SK-N-SH (cell line): ENCODE measurements at regions not wholly inside any gene's neighbourhood (a gene's known extent, or its start where the extent isn't known, plus 50 kb on each side); places are given as distances from the start of the nearest gene placed in this dataset.

Experiments used
- CTCF ChIA-PET: fragments of 300-600, 350-600 bp; formaldehyde crosslinking; extraction: SDS; loops from one replicate; lab custom pipeline; 2021; lab: Yijun Ruan, JAX
- POLR2A ChIA-PET: fragments of 350-600 bp; sonication (Branson Sonifier 250); formaldehyde crosslinking; extraction: SDS; loops from one replicate; lab custom pipeline; 2020; ENCODE audit warnings: antibody characterized with exemption, inconsistent platforms; lab: Yijun Ruan, JAX
- DNase-seq: peaks from one replicate; pipeline ENCODE4 v3.0.0; 2012
- H2AFZ ChIP-seq: fragments of 200-600 bp; sonication (generic); 2 replicates; pipeline ENCODE4 v1.8.1; 2016; ENCODE audit warnings: antibody characterized with exemption, mild to moderate bottlenecking, low read depth
- H3F3A ChIP-seq: fragments of 200-600 bp; sonication (generic); replicated peaks from 2 replicates; pipeline ENCODE3; 2016; ENCODE audit warnings: antibody characterized with exemption, mild to moderate bottlenecking; ENCODE audit not compliant: insufficient read depth
- H3K27ac ChIP-seq, 2 experiments: fragments of 200-500 bp in 1 of 2; fragments of 200-600 bp in 1 of 2; sonication (Bioruptor generic) in 1 of 2; sonication (generic), shearing (Covaris generic) in 1 of 2; 2 replicates each; pipeline versions ENCODE4 v1.5.1 to v1.6.1; 2014 to 2016; ENCODE audit warnings: low read depth in 2 of 2, inconsistent platforms in 1 of 2, low read length in 1 of 2, mild to moderate bottlenecking in 1 of 2, mixed read lengths in 1 of 2
- H3K27me3 ChIP-seq: fragments of 200-600 bp; sonication (generic), shearing (Covaris generic); 2 replicates; pipeline ENCODE4 v1.6.1; 2016; ENCODE audit warnings: mixed run types; ENCODE audit not compliant: insufficient read depth
- H3K36me3 ChIP-seq, 2 experiments: fragments of 200-500 bp in 1 of 2; fragments of 200-600 bp in 1 of 2; sonication (Bioruptor generic) in 1 of 2; sonication (generic) in 1 of 2; replicated peaks in 1 of 2; 2 replicates each; pipeline versions ENCODE3 to v1.5.1; 2014 to 2016; ENCODE audit warnings: low read length in 1 of 2, mild to moderate bottlenecking in 1 of 2; ENCODE audit not compliant: insufficient read depth in 2 of 2, control insufficient read depth in 1 of 2
- H3K4me1 ChIP-seq, 2 experiments: fragments of 200-500 bp in 1 of 2; fragments of 200-600 bp in 1 of 2; sonication (Bioruptor generic) in 1 of 2; sonication (generic), shearing (Covaris generic) in 1 of 2; 2 replicates each; pipeline versions ENCODE4 v1.5.1 to v1.6.1; 2014 to 2016; ENCODE audit warnings: low read depth in 1 of 2, low read length in 1 of 2, mixed run types in 1 of 2; ENCODE audit not compliant: insufficient read depth in 2 of 2, control insufficient read depth in 1 of 2
- H3K4me2 ChIP-seq: fragments of 200-600 bp; sonication (generic), shearing (Covaris generic); 2 replicates; pipeline ENCODE4 v1.6.1; 2017; ENCODE audit warnings: mixed run types
- H3K4me3 ChIP-seq, 2 experiments: fragments of 200-500 bp in 1 of 2; fragments of 200-600 bp in 1 of 2; sonication (Bioruptor generic) in 1 of 2; sonication (generic), shearing (Covaris generic) in 1 of 2; 2 replicates each; pipeline versions ENCODE4 v1.5.1 to v1.8.1; 2014 to 2016; ENCODE audit warnings: low read depth in 2 of 2, inconsistent platforms in 1 of 2, low read length in 1 of 2, mild to moderate bottlenecking in 1 of 2, mixed read lengths in 1 of 2, moderate library complexity in 1 of 2
- H3K79me2 ChIP-seq: fragments of 200-600 bp; sonication (generic); 2 replicates; pipeline ENCODE4 v1.8.1; 2017; ENCODE audit warnings: mild to moderate bottlenecking; ENCODE audit not compliant: insufficient read depth
- H3K9ac ChIP-seq: fragments of 200-600 bp; sonication (generic); 2 replicates; pipeline ENCODE4 v1.6.1; 2017; ENCODE audit warnings: mixed run types
- H3K9me2 ChIP-seq: fragments of 200-600 bp; sonication (generic); 2 replicates; pipeline ENCODE4 v1.6.1; 2017; ENCODE audit warnings: mixed run types
- H3K9me3 ChIP-seq: fragments of 200-600 bp; sonication (generic); 2 replicates; pipeline ENCODE4 v1.6.1; 2017; ENCODE audit warnings: mixed run types, mild to moderate bottlenecking, moderate library complexity
- H4K20me1 ChIP-seq: fragments of 200-600 bp; sonication (generic); 2 replicates; pipeline ENCODE4 v1.6.1; 2017; ENCODE audit warnings: mild to moderate bottlenecking, mixed run types; ENCODE audit not compliant: insufficient read depth
- CHD2 ChIP-seq: fragments of 150-350 bp; IDR thresholded peaks from 2 replicates; pipeline ENCODE4 v1.6.1; 2018; ENCODE audit warnings: low read length; ENCODE audit not compliant: partially characterized antibody
- CTCF ChIP-seq: fragments of 200-600 bp; sonication (generic); IDR thresholded peaks from 2 replicates; pipeline ENCODE4 v1.6.1; 2017; ENCODE audit warnings: antibody characterized with exemption, mild to moderate bottlenecking, moderate library complexity
- ELF1 ChIP-seq: IDR thresholded peaks from 2 replicates; pipeline ENCODE4 v1.4.0; 2012
- EP300 ChIP-seq, 2 experiments: IDR thresholded peaks; 2 replicates each; pipeline versions ENCODE4 v1.4.0 to v1.6.1; 2012; ENCODE audit warnings: borderline replicate concordance in 1 of 2, low read depth in 1 of 2, low read length in 1 of 2
- EZH2phosphoT487 ChIP-seq: fragments of 200-600 bp; sonication (generic); IDR thresholded peaks from 2 replicates; pipeline ENCODE4 v1.6.1; 2017; ENCODE audit warnings: low read depth, mixed run types, mild to moderate bottlenecking, antibody characterized with exemption, moderate library complexity, borderline replicate concordance
- FOSL2 ChIP-seq: IDR thresholded peaks from 2 replicates; pipeline ENCODE4 v1.4.0; 2012; ENCODE audit warnings: low read depth, mild to moderate bottlenecking, moderate library complexity, borderline replicate concordance
- FOXJ3 ChIP-seq: sonication (generic); formaldehyde crosslinking; IDR thresholded peaks from 2 replicates; pipeline ENCODE4 v1.5.1; 2020; ENCODE audit warnings: mild to moderate bottlenecking, missing genetic modification reagents
- GABPA ChIP-seq: IDR thresholded peaks from 2 replicates; pipeline ENCODE4 v1.4.0; 2012; ENCODE audit warnings: low read depth, mild to moderate bottlenecking
- GATA2 ChIP-seq: sonication (generic); formaldehyde crosslinking; IDR thresholded peaks from 2 replicates; pipeline ENCODE4 v1.5.0; 2020; ENCODE audit warnings: mild to moderate bottlenecking, missing genetic modification reagents
- IRF3 ChIP-seq: fragments of 150-350 bp; IDR thresholded peaks from 2 replicates; pipeline ENCODE4 v1.6.1; 2016; ENCODE audit warnings: mild to moderate bottlenecking, low read depth, low read length
- JUND ChIP-seq: IDR thresholded peaks from 2 replicates; pipeline ENCODE4 v1.4.0; 2012
- MEF2A ChIP-seq: IDR thresholded peaks from 2 replicates; pipeline ENCODE4 v1.4.0; 2012; ENCODE audit warnings: low read depth, borderline replicate concordance
- PBX3 ChIP-seq: IDR thresholded peaks from 2 replicates; pipeline ENCODE4; 2012
- POLR2AphosphoS5 ChIP-seq: IDR thresholded peaks from 2 replicates; pipeline ENCODE4 v1.6.1; 2012; ENCODE audit warnings: low read depth, low read length
- RAD21 ChIP-seq: IDR thresholded peaks from 2 replicates; pipeline ENCODE4 v1.6.1; 2012; ENCODE audit warnings: mild to moderate bottlenecking, low read length
- RXRA ChIP-seq: IDR thresholded peaks from 2 replicates; pipeline ENCODE4 v1.4.0; 2012; ENCODE audit warnings: low read depth, mild to moderate bottlenecking, borderline replicate concordance
- SIN3A ChIP-seq: IDR thresholded peaks from 2 replicates; pipeline ENCODE4 v1.6.1; 2012; ENCODE audit warnings: low read depth, mild to moderate bottlenecking, low read length, moderate library complexity, borderline replicate concordance
- SMC3 ChIP-seq: IDR thresholded peaks from 2 replicates; pipeline ENCODE4 v1.6.1; 2012; ENCODE audit warnings: low read depth, low read length, improper control_type of control experiment
- TAF1 ChIP-seq: IDR thresholded peaks from 2 replicates; pipeline ENCODE4 v1.6.1; 2012; ENCODE audit warnings: low read depth, mild to moderate bottlenecking, low read length, moderate library complexity, borderline replicate concordance
- TEAD4 ChIP-seq: IDR thresholded peaks from 2 replicates; pipeline ENCODE4 v1.4.0; 2012; ENCODE audit warnings: mild to moderate bottlenecking, borderline replicate concordance; ENCODE audit not compliant: insufficient read depth
- USF2 ChIP-seq: fragments of 150-350 bp; IDR thresholded peaks from 2 replicates; pipeline ENCODE4 v1.6.1; 2017; ENCODE audit warnings: antibody characterized with exemption, low read length, low read depth, borderline replicate concordance
- YY1 ChIP-seq: IDR thresholded peaks from 2 replicates; pipeline ENCODE4 v1.4.0; 2012; ENCODE audit warnings: low read depth, mild to moderate bottlenecking
- WGBS: methylation state at CpG from one replicate; pipeline ENCODE4 v1.1.6; 2017; ENCODE audit warnings: low lambda C conversion rate; 5-methylcytosine and 5-hydroxymethylcytosine counted together

GRCh38 chr10:29124864-29125263, 164.0 kb upstream of the LYZL1 start (continued):
- TF ChIP-seq SMC3, result no peak
- TF ChIP-seq YY1, result no peak
- TF ChIP-seq ELF1, result no peak

GRCh38 chr10:29127037-29127700, 161.7 kb upstream of the LYZL1 start:
- peaks cover 7 to 8% of the 10 kb centered on the region in 2 experiments; a peak in 3 of 4 replicates for H3K4me1 ChIP-seq
- no peak for DNase-seq
- H3K4me2 ChIP-seq, result no peak overlapping the region
- no peaks in the 10 kb centered on the region for H3K9me3 ChIP-seq
- no peak for TF ChIP-seq FOSL2
- TF ChIP-seq GATA2 (CRISPR knock-in tag), result no peak
- TF ChIP-seq FOXJ3 (CRISPR knock-in tag), result no peak
- TF ChIP-seq POLR2AphosphoS5, result no peak
- TF ChIP-seq IRF3, result no peak
- TF ChIP-seq MEF2A, result no peak
- no peak for TF ChIP-seq RAD21
- TF ChIP-seq SMC3, result no peak
- no peak for TF ChIP-seq TEAD4
- no peak for TF ChIP-seq GABPA
- TF ChIP-seq CTCF, result no peak
- TF ChIP-seq RXRA, result no peak
- TF ChIP-seq JUND, result no peak
- no peak for TF ChIP-seq USF2
- TF ChIP-seq SIN3A, result no peak
- no peak for TF ChIP-seq CHD2
- TF ChIP-seq TAF1, result no peak
- no peak for TF ChIP-seq PBX3
- no peak for TF ChIP-seq EZH2phosphoT487
- TF ChIP-seq EP300 (IDR thresholded peaks at IDR 0.05; ENCODE audit: borderline replicate concordance in 1 of 2, low read depth in 1 of 2, low read length in 1 of 2), result no peak
- H3K9ac ChIP-seq, result no peak overlapping the region
- no peaks in the 10 kb centered on the region for H3K9me2 ChIP-seq
- 60% methylated on average over 7 of the region's 7 CpGs for WGBS
- no peaks in the 10 kb centered on the region; the same call in 1 of the 2 replicates for H3K27me3 ChIP-seq
- CTCF ChIA-PET, result interaction anchor here (0.7 to 10.5 kb wide), 11 partner anchors 8 to 463 kb away, joined by 3 to 119 read pairs (median 6); partner anchors contain the start of gene BAMBI
- no peaks in the 10 kb centered on the region for H4K20me1 ChIP-seq
- H3K27ac ChIP-seq, result peak overlapping the region in 1 of 2 experiments; percentile 23; a peak in 1 of 4 replicates
- no peaks in the 10 kb centered on the region for H3F3A ChIP-seq
- H3K36me3 ChIP-seq, result no peaks in the 10 kb centered on the region
- H3K4me3 ChIP-seq, result no peak overlapping the region
- POLR2A ChIA-PET, result interaction anchor here (1.0 kb wide), 1 partner anchor 14 kb away, joined by 3 read pairs; no protein-coding TSS in a partner anchor
- H2AFZ ChIP-seq, result no peak overlapping the region
- H3K79me2 ChIP-seq, result no peaks in the 10 kb centered on the region
